HL-60 (cell line): ENCODE measurements at regions not wholly inside any gene's neighbourhood (a gene's known extent, or its start where the extent isn't known, plus 50 kb on each side); places are given as distances from the start of the nearest gene placed in this dataset.

Experiments used
- DNase-seq, 2 experiments: peaks; one replicate each; pipeline ENCODE4 v3.0.0-alpha.2; 2010 to 2020; ENCODE audit warnings: low read depth in 1 of 2, low spot score in 1 of 2
- H3K27ac ChIP-seq: fragments of 250-450 bp; sonication (Bioruptor Pico); replicated peaks from 2 replicates; pipeline ENCODE4 v1.5.1; 2020; ENCODE audit warnings: mild to moderate bottlenecking, moderate library complexity
- H3K27me3 ChIP-seq: fragments of 250-450 bp; sonication (Bioruptor Pico); 2 replicates; pipeline ENCODE4 v1.5.1; 2021; ENCODE audit warnings: mild to moderate bottlenecking, moderate library complexity; ENCODE audit not compliant: insufficient read depth, poor library complexity, severe bottlenecking
- H3K4me3 ChIP-seq: replicated peaks from 2 replicates; pipeline ENCODE4 v1.5.1; 2011; ENCODE audit warnings: mild to moderate bottlenecking, control low read depth, low read length; ENCODE audit not compliant: insufficient read depth
- GABPA ChIP-seq: IDR thresholded peaks from 2 replicates; pipeline ENCODE4 v1.6.1; 2012; ENCODE audit warnings: low read depth
- POLR2AphosphoS5 ChIP-seq: IDR thresholded peaks from 2 replicates; pipeline ENCODE4 v1.6.1; 2012; ENCODE audit warnings: low read depth
- SPI1 ChIP-seq: IDR thresholded peaks from 2 replicates; pipeline ENCODE4 v1.6.1; 2012; ENCODE audit warnings: low read depth, mild to moderate bottlenecking, borderline replicate concordance
- TF ChIP-seq, protein P1 (sequence below): IDR thresholded peaks from one replicate; pipeline ENCODE4 v1.5.1; 2011; ENCODE audit warnings: low read length, control low read depth, inconsistent platforms; ENCODE audit not compliant: insufficient read depth
- TF ChIP-seq, protein P2 (sequence below): IDR thresholded peaks from 2 replicates; pipeline ENCODE4 v1.6.1; 2012; ENCODE audit warnings: low read depth; ENCODE audit not compliant: insufficient replicate concordance

DNA sequence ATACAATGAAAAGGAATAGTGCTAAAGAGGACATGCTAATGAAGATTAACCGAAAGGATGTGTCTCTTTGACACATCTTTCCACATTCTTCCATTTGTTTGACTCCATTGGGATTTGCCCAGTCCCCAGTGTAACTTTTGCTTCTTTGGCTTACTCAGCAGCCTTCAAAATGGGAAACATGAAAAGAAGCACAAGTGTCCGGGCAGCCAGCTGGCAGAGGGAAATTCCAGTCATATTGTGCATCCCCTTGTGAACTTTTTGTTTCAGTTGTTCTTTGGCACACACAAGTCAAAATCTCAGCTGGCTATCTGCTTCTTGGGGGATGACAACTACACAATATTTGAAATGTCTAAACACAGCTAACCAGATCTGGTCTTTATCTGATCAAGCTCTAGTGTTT, 157.4 kb downstream of the OGFRL1 start:
- no peak for TF ChIP-seq GABPA
- no peak for TF ChIP-seq SPI1
- TF ChIP-seq, protein P1, sequence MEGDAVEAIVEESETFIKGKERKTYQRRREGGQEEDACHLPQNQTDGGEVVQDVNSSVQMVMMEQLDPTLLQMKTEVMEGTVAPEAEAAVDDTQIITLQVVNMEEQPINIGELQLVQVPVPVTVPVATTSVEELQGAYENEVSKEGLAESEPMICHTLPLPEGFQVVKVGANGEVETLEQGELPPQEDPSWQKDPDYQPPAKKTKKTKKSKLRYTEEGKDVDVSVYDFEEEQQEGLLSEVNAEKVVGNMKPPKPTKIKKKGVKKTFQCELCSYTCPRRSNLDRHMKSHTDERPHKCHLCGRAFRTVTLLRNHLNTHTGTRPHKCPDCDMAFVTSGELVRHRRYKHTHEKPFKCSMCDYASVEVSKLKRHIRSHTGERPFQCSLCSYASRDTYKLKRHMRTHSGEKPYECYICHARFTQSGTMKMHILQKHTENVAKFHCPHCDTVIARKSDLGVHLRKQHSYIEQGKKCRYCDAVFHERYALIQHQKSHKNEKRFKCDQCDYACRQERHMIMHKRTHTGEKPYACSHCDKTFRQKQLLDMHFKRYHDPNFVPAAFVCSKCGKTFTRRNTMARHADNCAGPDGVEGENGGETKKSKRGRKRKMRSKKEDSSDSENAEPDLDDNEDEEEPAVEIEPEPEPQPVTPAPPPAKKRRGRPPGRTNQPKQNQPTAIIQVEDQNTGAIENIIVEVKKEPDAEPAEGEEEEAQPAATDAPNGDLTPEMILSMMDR: no peak
- TF ChIP-seq POLR2AphosphoS5: no peak
- TF ChIP-seq, protein P2, sequence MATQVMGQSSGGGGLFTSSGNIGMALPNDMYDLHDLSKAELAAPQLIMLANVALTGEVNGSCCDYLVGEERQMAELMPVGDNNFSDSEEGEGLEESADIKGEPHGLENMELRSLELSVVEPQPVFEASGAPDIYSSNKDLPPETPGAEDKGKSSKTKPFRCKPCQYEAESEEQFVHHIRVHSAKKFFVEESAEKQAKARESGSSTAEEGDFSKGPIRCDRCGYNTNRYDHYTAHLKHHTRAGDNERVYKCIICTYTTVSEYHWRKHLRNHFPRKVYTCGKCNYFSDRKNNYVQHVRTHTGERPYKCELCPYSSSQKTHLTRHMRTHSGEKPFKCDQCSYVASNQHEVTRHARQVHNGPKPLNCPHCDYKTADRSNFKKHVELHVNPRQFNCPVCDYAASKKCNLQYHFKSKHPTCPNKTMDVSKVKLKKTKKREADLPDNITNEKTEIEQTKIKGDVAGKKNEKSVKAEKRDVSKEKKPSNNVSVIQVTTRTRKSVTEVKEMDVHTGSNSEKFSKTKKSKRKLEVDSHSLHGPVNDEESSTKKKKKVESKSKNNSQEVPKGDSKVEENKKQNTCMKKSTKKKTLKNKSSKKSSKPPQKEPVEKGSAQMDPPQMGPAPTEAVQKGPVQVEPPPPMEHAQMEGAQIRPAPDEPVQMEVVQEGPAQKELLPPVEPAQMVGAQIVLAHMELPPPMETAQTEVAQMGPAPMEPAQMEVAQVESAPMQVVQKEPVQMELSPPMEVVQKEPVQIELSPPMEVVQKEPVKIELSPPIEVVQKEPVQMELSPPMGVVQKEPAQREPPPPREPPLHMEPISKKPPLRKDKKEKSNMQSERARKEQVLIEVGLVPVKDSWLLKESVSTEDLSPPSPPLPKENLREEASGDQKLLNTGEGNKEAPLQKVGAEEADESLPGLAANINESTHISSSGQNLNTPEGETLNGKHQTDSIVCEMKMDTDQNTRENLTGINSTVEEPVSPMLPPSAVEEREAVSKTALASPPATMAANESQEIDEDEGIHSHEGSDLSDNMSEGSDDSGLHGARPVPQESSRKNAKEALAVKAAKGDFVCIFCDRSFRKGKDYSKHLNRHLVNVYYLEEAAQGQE: no peak

DNA sequence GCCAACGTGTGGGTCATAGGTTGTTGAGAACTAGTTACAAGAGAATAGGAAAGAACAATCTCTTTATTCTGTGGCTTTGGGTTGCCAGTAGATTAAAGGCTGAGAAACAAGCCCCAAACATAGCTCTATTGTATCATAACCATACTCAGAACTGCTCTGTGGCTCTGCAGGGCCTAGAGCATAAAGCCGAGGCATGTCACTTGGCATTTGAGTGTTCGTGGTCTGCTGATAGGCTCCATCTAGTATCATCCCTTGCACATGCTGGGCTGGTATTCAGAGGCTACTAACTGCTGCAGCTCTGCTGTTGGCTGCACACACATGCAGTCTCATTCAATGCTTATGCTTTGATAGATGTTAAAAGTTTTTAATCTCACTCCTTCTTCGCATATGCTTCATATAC, 157.9 kb downstream of the OGFRL1 start:
- H3K4me3 ChIP-seq: no peak overlapping the region
- H3K27me3 ChIP-seq: peaks cover 2% of the 10 kb centered on the region
- TF ChIP-seq SPI1 (no peak), POLR2AphosphoS5 (no peak), GABPA (no peak)
- TF ChIP-seq, protein P1: no peak
- TF ChIP-seq, protein P2: no peak
- no peak for DNase-seq
- H3K27ac ChIP-seq: no peak overlapping the region

More for the DNA sequence above, 157.4 kb downstream of the OGFRL1 start:
- Histone ChIP-seq H3K27me3 (peaks cover 2% of the 10 kb centered on the region), H3K27ac (no peak overlapping the region), H3K4me3 (no peak overlapping the region)
- no peak for DNase-seq

DNA sequence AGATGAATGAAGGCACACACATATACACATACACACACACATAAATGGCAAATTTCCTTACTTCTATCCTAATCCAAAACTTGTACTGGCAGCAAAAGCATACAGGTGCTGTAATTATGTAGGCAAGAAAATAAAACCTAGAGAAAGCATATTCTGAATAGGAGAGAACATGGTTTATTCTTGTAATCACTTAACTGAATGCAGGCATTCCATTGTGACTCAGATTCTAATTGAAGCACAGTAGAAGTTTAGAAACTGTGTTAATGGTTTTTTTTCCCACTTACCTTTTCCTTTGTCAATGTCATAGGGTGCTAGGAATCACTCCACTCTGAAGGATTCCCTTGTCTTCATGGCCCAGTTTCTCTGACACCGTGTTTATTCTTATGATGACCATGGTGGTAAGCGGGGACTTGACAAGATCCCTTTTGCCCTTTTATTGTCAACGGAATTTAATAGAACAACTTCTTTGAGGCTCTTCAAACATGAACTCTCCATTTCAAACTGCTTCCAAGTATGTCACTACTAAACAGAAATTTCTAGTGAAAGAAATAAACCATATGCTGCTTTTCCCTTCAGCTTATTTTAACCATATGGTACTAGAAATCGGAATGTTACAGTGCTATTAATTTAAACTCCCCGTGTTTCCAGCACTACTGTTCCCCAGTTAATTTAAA, 164.2 kb downstream of the OGFRL1 start:
- no peak for DNase-seq
- no peak overlapping the region for H3K4me3 ChIP-seq
- TF ChIP-seq POLR2AphosphoS5 (no peak), GABPA (no peak)
- TF ChIP-seq, protein P2: no peak
- no peak overlapping the region for H3K27ac ChIP-seq
- H3K27me3 ChIP-seq: no peaks in the 10 kb centered on the region
